GM12872 (cell line): ENCODE measurements at regions not wholly inside any gene's neighbourhood (a gene's known extent, or its start where the extent isn't known, plus 50 kb on each side); places are given as distances from the start of the nearest gene placed in this dataset.

Source experiments
- TF ChIP-seq, protein P1 (sequence below): IDR thresholded peaks from 3 replicates; pipeline ENCODE4 v1.5.1; 2011; ENCODE audit warnings: low read depth, mild to moderate bottlenecking, low read length, moderate library complexity; ENCODE audit not compliant: insufficient read depth

DNA sequence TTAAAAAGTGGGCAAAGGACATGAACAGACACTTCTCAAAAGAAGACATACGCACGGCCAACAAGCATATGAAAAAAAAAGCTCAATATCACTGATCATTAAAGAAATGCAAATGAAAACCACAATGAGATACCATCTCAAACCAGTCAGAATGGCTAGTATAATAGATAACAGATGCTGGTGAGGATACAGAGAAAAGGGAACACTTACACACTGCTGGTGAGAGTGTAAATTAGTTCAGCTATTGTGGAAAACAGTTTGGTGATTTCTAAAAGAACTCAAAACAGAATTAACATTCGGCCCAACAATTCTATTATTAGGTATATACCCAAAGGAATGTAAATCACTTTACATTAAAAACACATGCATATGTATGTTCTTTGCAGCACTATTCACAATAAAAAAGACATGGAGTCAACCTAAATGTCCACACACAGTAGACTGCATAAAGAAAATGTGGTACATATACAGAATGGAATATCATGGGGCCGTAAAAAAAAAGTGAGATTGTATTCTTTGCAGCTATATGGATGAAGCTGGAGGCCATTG is 1569.0 kb downstream of the OLFM4 start:
- TF ChIP-seq, protein P1, sequence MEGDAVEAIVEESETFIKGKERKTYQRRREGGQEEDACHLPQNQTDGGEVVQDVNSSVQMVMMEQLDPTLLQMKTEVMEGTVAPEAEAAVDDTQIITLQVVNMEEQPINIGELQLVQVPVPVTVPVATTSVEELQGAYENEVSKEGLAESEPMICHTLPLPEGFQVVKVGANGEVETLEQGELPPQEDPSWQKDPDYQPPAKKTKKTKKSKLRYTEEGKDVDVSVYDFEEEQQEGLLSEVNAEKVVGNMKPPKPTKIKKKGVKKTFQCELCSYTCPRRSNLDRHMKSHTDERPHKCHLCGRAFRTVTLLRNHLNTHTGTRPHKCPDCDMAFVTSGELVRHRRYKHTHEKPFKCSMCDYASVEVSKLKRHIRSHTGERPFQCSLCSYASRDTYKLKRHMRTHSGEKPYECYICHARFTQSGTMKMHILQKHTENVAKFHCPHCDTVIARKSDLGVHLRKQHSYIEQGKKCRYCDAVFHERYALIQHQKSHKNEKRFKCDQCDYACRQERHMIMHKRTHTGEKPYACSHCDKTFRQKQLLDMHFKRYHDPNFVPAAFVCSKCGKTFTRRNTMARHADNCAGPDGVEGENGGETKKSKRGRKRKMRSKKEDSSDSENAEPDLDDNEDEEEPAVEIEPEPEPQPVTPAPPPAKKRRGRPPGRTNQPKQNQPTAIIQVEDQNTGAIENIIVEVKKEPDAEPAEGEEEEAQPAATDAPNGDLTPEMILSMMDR, result no peak

DNA sequence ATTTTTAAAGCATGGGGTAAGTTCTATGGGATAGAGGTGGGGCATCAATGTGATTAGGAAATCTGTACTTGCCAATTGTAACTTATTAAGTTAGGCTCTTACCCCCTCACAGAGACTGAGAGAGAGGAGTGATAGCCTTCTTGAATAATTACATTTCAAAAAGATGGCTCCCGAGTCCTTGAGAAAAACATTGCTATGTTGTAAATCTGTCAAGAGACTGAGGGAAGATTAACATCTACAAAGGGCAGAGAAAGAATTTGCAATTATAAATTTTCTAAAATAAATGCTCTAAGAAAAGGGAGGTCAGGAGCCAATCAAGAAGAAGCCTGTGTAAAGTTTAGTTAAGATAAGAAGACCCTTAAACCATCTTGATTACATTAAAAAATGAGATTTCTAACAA is 1570.8 kb downstream of the OLFM4 start:
- TF ChIP-seq, protein P1, result no peak

GRCh38 chr13:54606944-54607343 is 1578.3 kb downstream of the OLFM4 start:
- TF ChIP-seq, protein P1, result no peak

- TF ChIP-seq, protein P1, result no peak
Measured at GRCh38 chr13:54607421-54607820, 1578.8 kb downstream of the OLFM4 start.

GRCh38 chr13:54611390-54611789 is 1582.8 kb downstream of the OLFM4 start:
- TF ChIP-seq, protein P1, result no peak

- TF ChIP-seq, protein P1, result no peak
Measured at GRCh38 chr13:54614726-54615125, 1586.1 kb downstream of the OLFM4 start.

DNA sequence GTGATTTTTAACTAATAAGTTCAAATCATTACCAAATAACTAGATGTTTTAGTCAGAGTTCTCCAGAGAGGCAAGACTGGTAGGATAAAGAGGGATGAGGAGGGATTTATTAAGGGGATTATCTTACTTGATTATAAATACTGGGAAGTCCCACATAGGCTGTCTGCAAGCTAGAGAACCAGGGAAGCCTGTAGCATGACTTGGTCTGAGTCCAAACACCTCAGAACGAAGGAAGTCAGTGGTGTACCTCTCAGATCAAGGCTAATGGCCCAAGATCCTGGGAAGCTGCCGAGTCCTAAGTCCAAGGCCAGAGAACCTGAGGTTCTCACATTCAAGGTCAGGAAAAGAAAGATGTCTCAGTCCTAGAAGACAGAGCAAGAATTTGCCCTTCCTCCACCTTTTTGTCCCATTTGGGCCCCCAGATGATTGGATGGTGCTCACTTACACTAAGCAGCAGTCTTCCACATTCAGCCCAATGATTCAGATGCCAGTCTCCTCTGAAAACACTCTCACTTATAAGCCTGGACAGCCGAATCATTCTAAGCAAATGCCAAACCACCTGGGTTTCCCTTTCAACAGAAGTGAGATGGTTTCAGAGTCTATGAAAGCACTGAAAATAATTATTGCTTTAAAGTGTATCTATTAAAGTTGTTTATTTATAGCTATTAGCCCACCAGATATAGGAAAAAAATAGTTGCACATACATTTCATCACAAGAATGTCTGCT is 1599.2 kb downstream of the OLFM4 start:
- TF ChIP-seq, protein P1, result no peak
